Osteoblast (primary cell): ENCODE measurements at regions not wholly inside any gene's neighbourhood (a gene's known extent, or its start where the extent isn't known, plus 50 kb on each side); places are given as distances from the start of the nearest gene placed in this dataset.

Experiments
- DNase-seq: peaks from one replicate; pipeline ENCODE4 v3.0.0; 2011; ENCODE audit warnings: low spot score, mixed read lengths; ENCODE audit not compliant: insufficient read length; ENCODE audit errors: missing footprints
- H2AFZ ChIP-seq: 2 replicates; pipeline ENCODE4 v1.6.0; 2011; ENCODE audit warnings: mild to moderate bottlenecking, low read length
- H3K27ac ChIP-seq: 2 replicates; pipeline ENCODE4 v1.5.1; 2011; ENCODE audit warnings: mild to moderate bottlenecking, low read depth, low read length, moderate library complexity
- H3K27me3 ChIP-seq: 2 replicates; pipeline ENCODE4 v1.6.0; 2012; ENCODE audit warnings: mild to moderate bottlenecking, control low read depth, inconsistent platforms, low read length, moderate library complexity; ENCODE audit not compliant: insufficient read depth
- H3K36me3 ChIP-seq: 2 replicates; pipeline ENCODE4 v1.5.1; 2011; ENCODE audit warnings: mild to moderate bottlenecking, low read length, control low read depth, moderate library complexity; ENCODE audit not compliant: insufficient read depth
- H3K4me1 ChIP-seq: 2 replicates; pipeline ENCODE4 v1.5.1; 2011; ENCODE audit warnings: mild to moderate bottlenecking, low read length, control low read depth, moderate library complexity; ENCODE audit not compliant: insufficient read depth
- H3K4me2 ChIP-seq: 2 replicates; pipeline ENCODE4 v1.6.0; 2011; ENCODE audit warnings: mild to moderate bottlenecking, low read length; ENCODE audit not compliant: insufficient read depth
- H3K4me3 ChIP-seq: fragments of 200-600 bp; sonication (generic); 3 replicates; pipeline ENCODE4 v1.5.1; 2012; ENCODE audit warnings: mild to moderate bottlenecking, low read length, inconsistent platforms; ENCODE audit not compliant: insufficient read depth
- H3K79me2 ChIP-seq: 2 replicates; pipeline ENCODE4 v1.6.0; 2012; ENCODE audit warnings: mild to moderate bottlenecking, low read length, control low read depth, inconsistent platforms; ENCODE audit not compliant: insufficient read depth
- H3K9me3 ChIP-seq: 2 replicates; pipeline ENCODE4 v1.5.1; 2011; ENCODE audit warnings: low read depth, low read length, control low read depth
- H4K20me1 ChIP-seq: 2 replicates; pipeline ENCODE4 v1.6.0; 2012; ENCODE audit warnings: mild to moderate bottlenecking, low read length, control low read depth; ENCODE audit not compliant: insufficient read depth
- CTCF ChIP-seq: IDR thresholded peaks from 2 replicates; pipeline ENCODE4 v1.5.1; 2011; ENCODE audit warnings: mild to moderate bottlenecking, low read depth, low read length, moderate library complexity; ENCODE audit errors: extremely low read depth

GRCh38 chr10:55305285-55305684 lies 504.3 kb upstream of the PCDH15 start:
- no peak overlapping the region for H3K4me3 ChIP-seq
- no peak overlapping the region for H3K4me2 ChIP-seq
- TF ChIP-seq CTCF, result no peak
- DNase-seq, result no peak
- H3K79me2 ChIP-seq, result no peaks in the 10 kb centered on the region
- H4K20me1 ChIP-seq, result no peaks in the 10 kb centered on the region
- H2AFZ ChIP-seq, result no peak overlapping the region
- no peak overlapping the region for H3K27ac ChIP-seq
- H3K27me3 ChIP-seq, result no peaks in the 10 kb centered on the region
- no peaks in the 10 kb centered on the region for H3K36me3 ChIP-seq
- H3K4me1 ChIP-seq, result no peaks in the 10 kb centered on the region
- no peaks in the 10 kb centered on the region for H3K9me3 ChIP-seq

DNA sequence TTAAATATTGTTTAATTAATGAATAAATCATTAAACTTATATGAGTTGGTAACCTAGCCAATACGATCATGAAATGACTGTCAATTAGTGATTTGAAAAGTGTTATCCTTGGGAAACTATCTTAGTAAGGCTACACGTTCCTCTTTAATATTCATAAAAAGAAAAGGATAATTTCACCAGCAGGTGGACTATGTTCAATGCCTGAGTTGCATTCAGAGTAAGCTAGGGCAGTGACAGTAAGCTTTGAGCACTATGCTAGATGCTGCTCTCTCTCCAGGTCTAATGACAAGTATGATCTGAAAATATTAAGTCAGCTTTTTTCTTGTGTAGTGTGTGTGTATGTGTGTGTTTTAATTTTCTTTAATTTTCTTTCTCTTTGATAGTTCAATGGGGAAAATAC lies 486.3 kb upstream of the PCDH15 start:
- H3K4me3 ChIP-seq, result no peak overlapping the region
- H3K79me2 ChIP-seq, result no peaks in the 10 kb centered on the region
- H3K4me2 ChIP-seq, result no peak overlapping the region
- no peaks in the 10 kb centered on the region for H4K20me1 ChIP-seq
- H3K4me1 ChIP-seq, result no peaks in the 10 kb centered on the region
- H3K27ac ChIP-seq, result no peak overlapping the region
- no peaks in the 10 kb centered on the region for H3K27me3 ChIP-seq
- no peak for DNase-seq
- no peak overlapping the region for H2AFZ ChIP-seq
- TF ChIP-seq CTCF, result no peak
- no peaks in the 10 kb centered on the region for H3K36me3 ChIP-seq
- peaks cover 2% of the 10 kb centered on the region for H3K9me3 ChIP-seq

GRCh38 chr10:55283031-55283430 lies 482.0 kb upstream of the PCDH15 start:
- TF ChIP-seq CTCF, result no peak
- Histone ChIP-seq H3K4me3 (no peak overlapping the region), H3K4me2 (no peak overlapping the region), H3K4me1 (no peaks in the 10 kb centered on the region), H3K79me2 (no peaks in the 10 kb centered on the region), H3K27me3 (no peaks in the 10 kb centered on the region), H2AFZ (no peak overlapping the region), H3K36me3 (no peaks in the 10 kb centered on the region), H4K20me1 (no peaks in the 10 kb centered on the region), H3K27ac (no peak overlapping the region), H3K9me3 (peaks cover 2% of the 10 kb centered on the region)
- DNase-seq, result no peak

- H3K4me2 ChIP-seq, result no peak overlapping the region
- peaks cover 3% of the 10 kb centered on the region for H3K9me3 ChIP-seq
- H3K36me3 ChIP-seq, result no peaks in the 10 kb centered on the region
- no peaks in the 10 kb centered on the region for H3K27me3 ChIP-seq
- H3K4me3 ChIP-seq, result no peak overlapping the region
- no peak overlapping the region for H2AFZ ChIP-seq
- no peak for DNase-seq
- TF ChIP-seq CTCF, result no peak
- no peaks in the 10 kb centered on the region for H3K79me2 ChIP-seq
- no peak overlapping the region for H3K27ac ChIP-seq
- no peaks in the 10 kb centered on the region for H3K4me1 ChIP-seq
- H4K20me1 ChIP-seq, result no peaks in the 10 kb centered on the region
Observed at GRCh38 chr10:55280696-55281095, 479.7 kb upstream of the PCDH15 start.
